RWPE2 (cell line): ENCODE measurements at regions not wholly inside any gene's neighbourhood (a gene's known extent, or its start where the extent isn't known, plus 50 kb on each side); places are given as distances from the start of the nearest gene placed in this dataset.

Experiments used
- ATAC-seq: fragments of 200-7000 bp; cut with Tn5 transposase; 3 replicates; pipeline ENCODE4 v1.9.1; 2021; ENCODE audit warnings: low read depth
- DNase-seq: peaks from one replicate; pipeline ENCODE4 v3.0.0-alpha.2; 2020; ENCODE audit warnings: low spot score
- H3K27ac ChIP-seq: fragments of 450-650 bp; 2 replicates; pipeline ENCODE4 v1.5.1; 2017; ENCODE audit warnings: mild to moderate bottlenecking; ENCODE audit not compliant: poor library complexity, severe bottlenecking
- H3K27me3 ChIP-seq: fragments of 250-450 bp; sonication (Bioruptor Pico); 2 replicates; pipeline ENCODE4 v1.5.1; 2021; ENCODE audit warnings: mild to moderate bottlenecking, moderate library complexity; ENCODE audit not compliant: insufficient read depth, poor library complexity, severe bottlenecking
- H3K36me3 ChIP-seq: fragments of 250-450 bp; sonication (Bioruptor Pico); 2 replicates; pipeline ENCODE4 v1.5.1; 2020; ENCODE audit warnings: low read depth, mild to moderate bottlenecking, moderate library complexity
- H3K4me1 ChIP-seq: fragments of 250-450 bp; sonication (Bioruptor Pico); 2 replicates; pipeline ENCODE4 v1.5.1; 2021; ENCODE audit warnings: mild to moderate bottlenecking, moderate library complexity; ENCODE audit not compliant: insufficient read depth, poor library complexity, severe bottlenecking
- H3K4me3 ChIP-seq: fragments of 250-450 bp; sonication (Bioruptor Pico); 2 replicates; pipeline ENCODE4 v1.5.1; 2021; ENCODE audit warnings: mild to moderate bottlenecking, moderate library complexity; ENCODE audit not compliant: severe bottlenecking
- H3K9me3 ChIP-seq: fragments of 250-450 bp; sonication (Bioruptor Pico); 2 replicates; pipeline ENCODE4 v1.5.1; 2021; ENCODE audit warnings: mild to moderate bottlenecking, moderate library complexity; ENCODE audit not compliant: severe bottlenecking
- CTCF ChIP-seq: fragments of 450-650 bp; IDR thresholded peaks from one replicate; pipeline ENCODE4 v1.5.1; 2017; ENCODE audit warnings: mild to moderate bottlenecking, moderate library complexity; ENCODE audit not compliant: poor library complexity, severe bottlenecking

GRCh38 chr9:13470836-13471235, 191.3 kb upstream of the MPDZ start:
- no peak overlapping the region for H3K4me3 ChIP-seq
- no peak for ATAC-seq
- H3K9me3 ChIP-seq = no peaks in the 10 kb centered on the region
- H3K4me1 ChIP-seq = no peaks in the 10 kb centered on the region
- no peak for DNase-seq
- no peak for TF ChIP-seq CTCF
- H3K27me3 ChIP-seq = no peaks in the 10 kb centered on the region
- no peak overlapping the region for H3K27ac ChIP-seq
- no peaks in the 10 kb centered on the region for H3K36me3 ChIP-seq

GRCh38 chr9:13467157-13467556, 187.7 kb upstream of the MPDZ start:
- no peaks in the 10 kb centered on the region for H3K27me3 ChIP-seq
- no peak for TF ChIP-seq CTCF
- H3K36me3 ChIP-seq = no peaks in the 10 kb centered on the region
- no peak overlapping the region for H3K4me3 ChIP-seq
- no peak overlapping the region for H3K27ac ChIP-seq
- no peaks in the 10 kb centered on the region for H3K4me1 ChIP-seq
- DNase-seq (no peak), ATAC-seq (no peak)
- no peaks in the 10 kb centered on the region for H3K9me3 ChIP-seq

GRCh38 chr9:13461414-13461991, 182.0 kb upstream of the MPDZ start:
- Histone ChIP-seq H3K9me3 (no peaks in the 10 kb centered on the region), H3K4me1 (peaks cover 4% of the 10 kb centered on the region), H3K36me3 (no peaks in the 10 kb centered on the region), H3K4me3 (no peak overlapping the region), H3K27ac (no peak overlapping the region), H3K27me3 (no peaks in the 10 kb centered on the region)
- DNase-seq = no peak
- no peak for TF ChIP-seq CTCF
- ATAC-seq = no peak

- Histone ChIP-seq H3K27ac (no peak overlapping the region), H3K36me3 (no peaks in the 10 kb centered on the region), H3K9me3 (no peaks in the 10 kb centered on the region), H3K4me1 (peaks cover 4% of the 10 kb centered on the region), H3K4me3 (no peak overlapping the region), H3K27me3 (no peaks in the 10 kb centered on the region)
- 0 out of 3 replicates have a peak, but pooled peaks have one; percentile 42 for ATAC-seq
- no peak for TF ChIP-seq CTCF
- no peak for DNase-seq
Observed at GRCh38 chr9:13459071-13459470, 179.6 kb upstream of the MPDZ start.

- H3K27ac ChIP-seq = no peak overlapping the region
- DNase-seq (no peak), ATAC-seq (no peak)
- H3K27me3 ChIP-seq = no peaks in the 10 kb centered on the region
- no peaks in the 10 kb centered on the region for H3K36me3 ChIP-seq
- H3K9me3 ChIP-seq = no peaks in the 10 kb centered on the region
- H3K4me1 ChIP-seq = peaks cover 4% of the 10 kb centered on the region
- H3K4me3 ChIP-seq = no peak overlapping the region
- TF ChIP-seq CTCF = no peak
Observed at GRCh38 chr9:13457795-13458194, 178.3 kb upstream of the MPDZ start.
